Coronary artery (tissue), 2 donors: ENCODE measurements at regions not wholly inside any gene's neighbourhood (a gene's known extent, or its start where the extent isn't known, plus 50 kb on each side); places are given as distances from the start of the nearest gene placed in this dataset.
A peak's percentile ranks its signal among the peaks of the same experiment; 100 is the strongest.
"Not testable (repeated sequence)": the region's sequence is repeated elsewhere in the genome, so short reads cannot be mapped to it uniquely, and the experiment has no call there.

Experiments
- DNase-seq: peaks from one replicate; pipeline ENCODE4 v3.0.0-alpha.2; 2017; ENCODE audit warnings: low spot score
- H3K27ac ChIP-seq, 2 donors: fragments of 200-600 bp; sonication (generic); one replicate each; pipeline ENCODE4 v1.5.1; 2016 to 2019
- H3K4me3 ChIP-seq: fragments of 200-600 bp; sonication (generic); 2 replicates; pipeline ENCODE4 v1.5.1; 2016; ENCODE audit warnings: mild to moderate bottlenecking, moderate library complexity
- CTCF ChIP-seq: fragments of 200-600 bp; sonication (generic); IDR thresholded peaks from one replicate; pipeline ENCODE4 v1.5.1; 2019; ENCODE audit warnings: antibody characterized with exemption

- Histone ChIP-seq H3K27ac (no peak overlapping the region), H3K4me3 (peak overlapping the region; percentile 67)
- peak; percentile 43 for DNase-seq
- TF ChIP-seq CTCF, result no peak
Observed at GRCh38 chr22:25420925-25421904, 143.3 kb upstream of the GRK3 start.

- not testable (repeated sequence) for H3K27ac ChIP-seq, H3K4me3 ChIP-seq
- DNase-seq, result peak; percentile 38
Observed at GRCh38 chr22:25426530-25427308, 137.8 kb upstream of the GRK3 start.

- DNase-seq, H3K27ac ChIP-seq: not testable (repeated sequence)
Observed at GRCh38 chr22:25431637-25432342, 132.7 kb upstream of the GRK3 start.

GRCh38 chr22:25433381-25433970 lies 131.0 kb upstream of the GRK3 start:
- H3K4me3 ChIP-seq, DNase-seq, H3K27ac ChIP-seq: not testable (repeated sequence)

More at GRCh38 chr22:25431637-25432342, 132.7 kb upstream of the GRK3 start:
- not testable (repeated sequence) for H3K4me3 ChIP-seq

- H3K27ac ChIP-seq, result no peak overlapping the region
- no peak for DNase-seq
- H3K4me3 ChIP-seq, result no peak overlapping the region
- TF ChIP-seq CTCF, result no peak
Observed at GRCh38 chr22:25437414-25438160, 126.9 kb upstream of the GRK3 start.

- no peak for DNase-seq
- no peak for TF ChIP-seq CTCF
- Histone ChIP-seq H3K4me3 (no peak overlapping the region), H3K27ac (no peak overlapping the region)
Observed at GRCh38 chr22:25447067-25447685, 117.3 kb upstream of the GRK3 start.

- peak; percentile 81 for TF ChIP-seq CTCF
- peak overlapping the region; percentile 84 for H3K4me3 ChIP-seq
Observed at GRCh38 chr22:25447686-25448434, 116.6 kb upstream of the GRK3 start.

More at GRCh38 chr22:25447686-25448434, 116.6 kb upstream of the GRK3 start:
- H3K27ac ChIP-seq, result peak overlapping the region; percentile 43 to 88
- DNase-seq, result peak; percentile 92
